Large intestine (tissue), 3 donors: ENCODE measurements at regions not wholly inside any gene's neighbourhood (a gene's known extent, or its start where the extent isn't known, plus 50 kb on each side); places are given as distances from the start of the nearest gene placed in this dataset.
A peak's percentile ranks its signal among the peaks of the same experiment; 100 is the strongest.

Source experiments
- DNase-seq, 2 donors: peaks; one replicate each; pipeline versions ENCODE4 v3.0.0 to v3.0.0-alpha.2; 2013
- H3K27ac ChIP-seq: one replicate; pipeline ENCODE4 v1.5.1; 2013; ENCODE audit warnings: low read length
- H3K27me3 ChIP-seq: 2 replicates; pipeline ENCODE4 v1.6.1; 2013; ENCODE audit warnings: low read length; ENCODE audit not compliant: control insufficient read depth, insufficient read depth
- H3K36me3 ChIP-seq: 2 replicates; pipeline ENCODE4 v1.6.1; 2013; ENCODE audit warnings: low read length; ENCODE audit not compliant: control insufficient read depth, insufficient read depth
- H3K4me1 ChIP-seq: one replicate; pipeline ENCODE4 v1.6.1; 2013; ENCODE audit warnings: low read length; ENCODE audit not compliant: control insufficient read depth, insufficient read depth
- H3K4me3 ChIP-seq: one replicate; pipeline ENCODE4 v1.5.1; 2013; ENCODE audit warnings: low read length
- H3K9me3 ChIP-seq: one replicate; pipeline ENCODE4 v1.6.1; 2013; ENCODE audit warnings: mild to moderate bottlenecking, low read depth, low read length, moderate library complexity; ENCODE audit not compliant: control insufficient read depth
- WGBS: methylation state at CpG from one replicate; pipeline ENCODE4 v1.1.5; 2013; ENCODE audit warnings: low lambda C conversion rate; ENCODE audit not compliant: insufficient coverage; 5-methylcytosine and 5-hydroxymethylcytosine counted together

DNA sequence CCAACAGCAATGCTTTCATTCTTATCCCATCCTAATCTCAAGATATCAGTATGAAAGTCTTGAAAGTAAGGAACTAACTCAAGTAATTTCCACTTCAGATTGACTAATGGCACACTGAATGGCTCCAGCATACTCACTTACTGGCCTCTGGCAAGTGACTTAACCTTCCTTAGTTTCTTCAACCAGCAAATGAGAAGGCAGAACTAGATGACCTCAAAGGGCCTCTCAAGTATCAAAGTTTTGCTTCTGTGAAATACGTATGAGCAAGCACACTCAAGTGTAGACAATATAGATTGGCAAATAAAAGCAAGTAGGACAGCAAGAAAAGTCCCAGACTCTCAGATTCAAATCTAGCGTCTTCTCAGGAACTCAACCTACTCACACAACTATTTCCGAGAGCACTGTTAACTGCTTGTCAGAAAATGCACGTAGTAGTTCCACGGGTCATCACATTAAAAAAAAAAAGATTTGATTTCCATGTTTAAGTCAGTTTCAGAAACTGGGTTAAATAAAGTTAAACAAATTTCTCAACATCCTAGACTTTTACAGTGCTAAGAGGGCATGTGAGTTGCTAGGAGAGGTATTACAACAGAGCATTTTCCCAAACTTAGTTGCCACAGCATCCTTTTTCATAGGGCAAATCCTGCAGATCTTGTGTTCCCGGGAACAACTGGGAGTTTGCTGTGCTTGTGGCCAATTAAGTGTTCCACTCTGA is 276.9 kb upstream of the KLF14 start:
- Histone ChIP-seq H3K27me3 (no peaks in the 10 kb centered on the region), H3K36me3 (no peaks in the 10 kb centered on the region), H3K27ac (no peak overlapping the region), H3K4me1 (no peaks in the 10 kb centered on the region), H3K4me3 (no peak overlapping the region), H3K9me3 (no peaks in the 10 kb centered on the region)
- 80% methylated on average over 2 of the region's 6 CpGs for WGBS
- DNase-seq: no peak

DNA sequence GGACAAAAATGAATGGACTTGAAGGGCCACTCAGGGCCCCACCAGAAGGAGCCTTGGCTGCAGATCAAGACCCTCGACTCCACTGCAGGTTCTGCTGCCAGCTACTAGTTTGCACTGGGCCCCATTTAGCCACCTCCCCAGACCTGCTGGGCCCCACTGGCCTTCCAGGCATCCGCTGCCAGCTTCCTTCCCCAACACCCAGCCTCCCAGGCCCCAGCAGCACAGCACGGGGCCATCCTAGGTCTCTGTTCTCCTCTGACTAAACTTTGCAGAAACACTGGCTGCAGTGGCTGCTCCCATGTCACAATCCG is 277.4 kb upstream of the KLF14 start:
- no CpG with 5 or more reads among the region's 4 CpGs for WGBS
- no peak overlapping the region for H3K27ac ChIP-seq
- no peaks in the 10 kb centered on the region for H3K4me1 ChIP-seq
- H3K27me3 ChIP-seq: no peaks in the 10 kb centered on the region
- no peaks in the 10 kb centered on the region for H3K36me3 ChIP-seq
- no peaks in the 10 kb centered on the region for H3K9me3 ChIP-seq
- no peak overlapping the region for H3K4me3 ChIP-seq
- no peak for DNase-seq

DNA sequence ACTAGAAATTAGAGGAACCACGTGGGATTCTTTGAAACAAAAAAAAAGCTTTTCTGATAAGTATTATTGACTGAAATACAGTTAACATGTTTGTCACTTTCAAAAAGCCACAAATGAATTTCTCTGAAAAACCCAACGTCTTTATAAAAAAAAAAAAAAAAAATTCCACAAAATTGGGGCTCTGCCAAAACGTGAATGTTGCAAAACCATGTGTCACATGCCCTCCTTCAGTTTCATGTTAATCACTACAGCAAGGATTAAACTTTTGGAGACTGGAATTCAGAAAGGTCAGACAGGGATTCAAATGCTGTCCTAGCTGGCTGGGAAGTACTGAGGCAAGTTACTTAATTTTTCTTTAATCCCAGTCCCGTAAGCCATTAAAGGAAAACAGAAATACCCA is 278.0 kb upstream of the KLF14 start:
- no peak for DNase-seq
- H3K4me3 ChIP-seq: no peak overlapping the region
- WGBS: no CpG with 5 or more reads among the region's 4 CpGs
- no peaks in the 10 kb centered on the region for H3K36me3 ChIP-seq
- H3K27me3 ChIP-seq: no peaks in the 10 kb centered on the region
- no peak overlapping the region for H3K27ac ChIP-seq
- no peaks in the 10 kb centered on the region for H3K9me3 ChIP-seq
- no peaks in the 10 kb centered on the region for H3K4me1 ChIP-seq

- H3K4me1 ChIP-seq: no peaks in the 10 kb centered on the region
- H3K4me3 ChIP-seq: no peak overlapping the region
- WGBS: no CpG with 5 or more reads among the region's 7 CpGs
- no peak for DNase-seq
- no peaks in the 10 kb centered on the region for H3K9me3 ChIP-seq
- no peaks in the 10 kb centered on the region for H3K36me3 ChIP-seq
- no peaks in the 10 kb centered on the region for H3K27me3 ChIP-seq
- no peak overlapping the region for H3K27ac ChIP-seq
These were observed 278.5 kb upstream of the KLF14 start for GRCh38 chr7:131012477-131013031.

DNA sequence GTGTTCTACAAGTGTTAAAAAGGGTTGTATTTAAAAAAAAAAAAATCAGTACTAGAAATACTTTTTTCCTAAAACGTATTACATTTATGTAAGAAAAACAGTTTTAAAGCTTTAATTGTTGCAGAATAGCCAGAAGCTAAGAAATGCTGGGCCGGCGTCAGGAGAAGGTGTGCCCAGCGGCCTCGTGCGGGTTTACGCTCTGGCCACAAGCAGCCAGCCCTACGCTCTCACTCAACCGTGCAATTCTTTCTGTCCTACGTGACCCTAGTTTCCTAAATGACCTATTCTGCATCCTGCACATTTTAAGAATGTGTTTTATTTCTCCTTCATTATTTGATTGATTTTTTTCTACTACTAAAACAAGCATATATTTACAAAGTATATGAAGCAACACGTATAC is 279.7 kb upstream of the KLF14 start:
- DNase-seq: no peak
- H3K27me3 ChIP-seq: no peaks in the 10 kb centered on the region
- no peaks in the 10 kb centered on the region for H3K4me1 ChIP-seq
- WGBS: 80% methylated on average over 1 of the region's 11 CpGs
- H3K27ac ChIP-seq: no peak overlapping the region
- H3K36me3 ChIP-seq: no peaks in the 10 kb centered on the region
- H3K4me3 ChIP-seq: no peak overlapping the region
- H3K9me3 ChIP-seq: no peaks in the 10 kb centered on the region

GRCh38 chr7:131014906-131015656 is 281.1 kb upstream of the KLF14 start:
- H3K27ac ChIP-seq: no peak overlapping the region
- H3K36me3 ChIP-seq: no peaks in the 10 kb centered on the region
- 86% methylated on average over 4 of the region's 7 CpGs for WGBS
- no peak for DNase-seq
- no peak overlapping the region for H3K4me3 ChIP-seq
- H3K4me1 ChIP-seq: no peaks in the 10 kb centered on the region
- H3K9me3 ChIP-seq: no peaks in the 10 kb centered on the region
- H3K27me3 ChIP-seq: no peaks in the 10 kb centered on the region

GRCh38 chr7:131015657-131015958 is 281.6 kb upstream of the KLF14 start:
- no CpG with 5 or more reads among the region's 3 CpGs for WGBS
- DNase-seq: no peak
- no peaks in the 10 kb centered on the region for H3K9me3 ChIP-seq
- H3K4me3 ChIP-seq: no peak overlapping the region
- H3K4me1 ChIP-seq: no peaks in the 10 kb centered on the region
- no peaks in the 10 kb centered on the region for H3K36me3 ChIP-seq
- no peaks in the 10 kb centered on the region for H3K27me3 ChIP-seq
- no peak overlapping the region for H3K27ac ChIP-seq

- no CpG with 5 or more reads among the region's 1 CpG for WGBS
- DNase-seq: peak in 1 of 2 donors; percentile 26
- H3K27ac ChIP-seq: no peak overlapping the region
These were observed 282.2 kb upstream of the KLF14 start for GRCh38 chr7:131016230-131016629.

DNA sequence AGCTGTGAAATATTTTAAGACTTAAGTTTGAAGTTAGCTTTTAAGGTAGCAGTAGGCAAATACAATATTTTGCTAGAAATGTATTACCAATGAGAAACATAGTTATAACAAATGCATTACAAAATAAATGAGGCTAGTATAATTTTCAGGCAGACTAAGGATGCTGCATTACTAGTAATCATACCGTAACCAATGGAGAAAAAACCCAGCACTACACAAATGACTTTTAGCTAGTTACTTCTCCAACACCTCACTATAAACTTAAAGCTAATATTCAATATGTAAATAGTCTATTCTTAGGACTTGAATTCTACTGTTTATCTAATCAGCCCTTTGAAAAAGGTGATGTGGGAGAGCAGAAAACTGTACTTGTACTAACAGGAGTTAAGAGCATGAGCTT is 285.3 kb upstream of the KLF14 start:
- Histone ChIP-seq H3K9me3 (no peaks in the 10 kb centered on the region), H3K27me3 (no peaks in the 10 kb centered on the region), H3K27ac (no peak overlapping the region), H3K4me1 (no peaks in the 10 kb centered on the region), H3K4me3 (no peak overlapping the region), H3K36me3 (no peaks in the 10 kb centered on the region)
- no peak for DNase-seq
- no CpG with 5 or more reads among the region's 1 CpG for WGBS

More at GRCh38 chr7:131016230-131016629, 282.2 kb upstream of the KLF14 start:
- Histone ChIP-seq H3K36me3 (no peaks in the 10 kb centered on the region), H3K4me1 (no peaks in the 10 kb centered on the region), H3K27me3 (no peaks in the 10 kb centered on the region), H3K9me3 (no peaks in the 10 kb centered on the region), H3K4me3 (no peak overlapping the region)

GRCh38 chr7:131020759-131021261 is 286.8 kb upstream of the KLF14 start:
- Histone ChIP-seq H3K4me1 (no peaks in the 10 kb centered on the region), H3K4me3 (no peak overlapping the region), H3K27me3 (no peaks in the 10 kb centered on the region), H3K27ac (no peak overlapping the region), H3K9me3 (no peaks in the 10 kb centered on the region), H3K36me3 (no peaks in the 10 kb centered on the region)
- no CpG with 5 or more reads among the region's 7 CpGs for WGBS
- no peak for DNase-seq
